GM23248 (cell line): ENCODE measurements at regions not wholly inside any gene's neighbourhood (a gene's known extent, or its start where the extent isn't known, plus 50 kb on each side); places are given as distances from the start of the nearest gene placed in this dataset.
A peak's percentile ranks its signal among the peaks of the same experiment; 100 is the strongest.

Experiments
- DNase-seq: peaks from one replicate; pipeline ENCODE4 v3.0.0-alpha.2; 2015
- H2AFZ ChIP-seq: fragments of 200-600 bp; sonication (generic); 2 replicates; pipeline ENCODE4 v1.6.1; 2016; ENCODE audit warnings: antibody characterized with exemption
- H3F3A ChIP-seq: fragments of 200-600 bp; sonication (generic); 2 replicates; pipeline ENCODE4 v1.6.1; 2016; ENCODE audit warnings: mild to moderate bottlenecking, antibody characterized with exemption, mixed run types; ENCODE audit not compliant: insufficient read depth
- H3K27ac ChIP-seq: fragments of 200-600 bp; sonication (generic); 2 replicates; pipeline ENCODE4 v1.5.1; 2016; ENCODE audit warnings: mild to moderate bottlenecking
- H3K27me3 ChIP-seq: fragments of 200-600 bp; sonication (generic); replicated peaks from 2 replicates; pipeline ENCODE4 v1.6.1; 2016; ENCODE audit warnings: mild to moderate bottlenecking; ENCODE audit not compliant: insufficient read depth
- H3K36me3 ChIP-seq: fragments of 200-600 bp; sonication (generic); 2 replicates; pipeline ENCODE4 v1.6.1; 2016; ENCODE audit warnings: low read depth, mild to moderate bottlenecking
- H3K4me1 ChIP-seq: fragments of 200-600 bp; sonication (generic); 2 replicates; pipeline ENCODE4 v1.6.1; 2016; ENCODE audit warnings: mild to moderate bottlenecking; ENCODE audit not compliant: insufficient read depth
- H3K4me2 ChIP-seq: fragments of 200-600 bp; sonication (generic); one replicate; pipeline ENCODE4 v1.6.1; 2016; ENCODE audit warnings: mild to moderate bottlenecking; ENCODE audit not compliant: unreplicated experiment
- H3K4me3 ChIP-seq: fragments of 200-600 bp; sonication (generic); 2 replicates; pipeline ENCODE4 v1.5.1; 2016; ENCODE audit warnings: mild to moderate bottlenecking
- H3K79me2 ChIP-seq: fragments of 200-600 bp; sonication (generic); 2 replicates; pipeline ENCODE4 v1.6.1; 2016; ENCODE audit warnings: mild to moderate bottlenecking; ENCODE audit not compliant: insufficient read depth
- H3K9ac ChIP-seq: fragments of 200-600 bp; sonication (generic); 2 replicates; pipeline ENCODE4 v1.6.1; 2016; ENCODE audit warnings: mild to moderate bottlenecking
- H3K9me2 ChIP-seq: fragments of 200-600 bp; sonication (generic); 2 replicates; pipeline ENCODE4 v1.6.1; 2016; ENCODE audit warnings: mixed run types, mild to moderate bottlenecking, moderate library complexity; ENCODE audit not compliant: insufficient read depth
- H3K9me3 ChIP-seq: fragments of 200-600 bp; sonication (generic); one replicate; pipeline ENCODE4 v1.6.1; 2017; ENCODE audit warnings: low read depth
- H4K20me1 ChIP-seq: fragments of 200-600 bp; sonication (generic); 2 replicates; pipeline ENCODE4 v1.6.0; 2016; ENCODE audit not compliant: insufficient read depth
- EZH2 ChIP-seq: fragments of 200-600 bp; sonication (generic); IDR thresholded peaks from 2 replicates; pipeline ENCODE4 v1.6.1; 2018; ENCODE audit warnings: antibody characterized with exemption, mild to moderate bottlenecking; ENCODE audit not compliant: insufficient read depth, poor library complexity, severe bottlenecking
- EZH2phosphoT487 ChIP-seq: fragments of 200-600 bp; sonication (generic); IDR thresholded peaks from 2 replicates; pipeline ENCODE4 v1.6.1; 2018; ENCODE audit warnings: antibody characterized with exemption, moderate library complexity, mild to moderate bottlenecking, low read depth; ENCODE audit not compliant: insufficient read depth
- WGBS, 2 experiments: methylation state at CpG; one replicate each; pipeline ENCODE4 v1.1.6; 2015 to 2017; ENCODE audit warnings: low lambda C conversion rate in 2 of 2, low coverage in 1 of 2; ENCODE audit errors: missing lambda C conversion rate in 2 of 2; 5-methylcytosine and 5-hydroxymethylcytosine counted together
- in situ Hi-C: fragments of 300-500 bp; cut with MboI; formaldehyde crosslinking; loops from 2 replicates; pipeline ENCODE4 v1.15.0; 2020

DNA sequence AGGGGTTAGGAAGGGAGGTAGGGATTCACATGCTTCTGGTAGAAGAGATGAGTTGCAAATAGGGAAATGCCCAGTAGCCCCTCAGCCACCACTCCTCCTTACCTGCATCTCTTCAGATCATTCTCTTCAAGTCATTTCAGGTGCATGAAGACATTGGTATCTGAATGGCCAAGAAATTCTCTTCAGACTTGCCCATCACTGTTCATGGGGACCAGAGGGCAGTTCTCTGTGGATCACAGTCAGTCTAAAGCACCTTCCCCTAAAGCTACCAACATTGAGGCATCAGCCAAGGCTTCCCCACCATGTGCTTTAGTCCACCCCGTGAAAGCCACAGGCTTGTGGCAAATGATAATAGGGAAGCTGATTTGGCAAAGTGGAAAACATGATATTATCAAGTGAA, 319.4 kb upstream of the ZNF32 start:
- Histone ChIP-seq H3K9me3 (no peaks in the 10 kb centered on the region), H4K20me1 (no peaks in the 10 kb centered on the region), H3K79me2 (no peaks in the 10 kb centered on the region), H3K27ac (no peak overlapping the region), H2AFZ (no peak overlapping the region), H3K9me2 (no peaks in the 10 kb centered on the region), H3K4me1 (peaks cover 6% of the 10 kb centered on the region; the same call in 1 of the 2 replicates), H3K4me3 (no peak overlapping the region), H3F3A (peaks cover 8% of the 10 kb centered on the region; the same call in 1 of the 2 replicates), H3K4me2 (no peak overlapping the region), H3K36me3 (no peaks in the 10 kb centered on the region), H3K27me3 (no peaks in the 10 kb centered on the region; the same call in 1 of the 2 replicates), H3K9ac (no peak overlapping the region)
- in situ Hi-C loops = no loop called here
- WGBS, 2 experiments = 79 to 88% methylated on average over 1 of the region's 1 CpG
- DNase-seq = no peak
- TF ChIP-seq EZH2 = no peak
- no peak for TF ChIP-seq EZH2phosphoT487

DNA sequence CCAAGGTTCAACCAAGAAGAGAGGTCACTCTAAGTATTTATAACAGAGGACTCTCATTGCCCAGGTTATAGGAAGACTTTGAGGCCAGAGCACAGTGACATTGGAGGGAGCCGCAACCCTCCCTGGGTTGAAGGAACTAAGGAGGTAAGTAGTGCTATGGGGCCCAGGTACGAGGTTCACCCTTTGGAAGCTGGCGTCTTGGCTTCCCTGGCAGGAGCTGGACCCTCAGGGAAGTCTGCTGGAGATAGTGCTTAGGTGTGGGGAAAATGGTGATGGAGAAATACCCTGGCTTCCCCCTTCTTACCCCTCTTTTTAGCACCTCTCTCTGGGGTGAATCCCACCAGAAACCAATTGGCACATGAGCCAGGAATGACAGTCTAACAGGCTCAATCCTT, 317.9 kb upstream of the ZNF32 start:
- TF ChIP-seq EZH2 = no peak
- TF ChIP-seq EZH2phosphoT487 = no peak
- H3K9ac ChIP-seq = no peak overlapping the region
- DNase-seq = no peak
- in situ Hi-C loops = no loop called here
- H3K27ac ChIP-seq = no peak overlapping the region
- 92 to 98% methylated on average over 3 of the region's 3 CpGs for WGBS, 2 experiments
- no peaks in the 10 kb centered on the region for H3K9me3 ChIP-seq
- H4K20me1 ChIP-seq = no peaks in the 10 kb centered on the region
- no peak overlapping the region for H2AFZ ChIP-seq
- H3K27me3 ChIP-seq = no peaks in the 10 kb centered on the region; the same call in 1 of the 2 replicates
- no peaks in the 10 kb centered on the region for H3K36me3 ChIP-seq
- H3K79me2 ChIP-seq = no peaks in the 10 kb centered on the region
- H3K4me3 ChIP-seq = no peak overlapping the region
- H3K9me2 ChIP-seq = no peaks in the 10 kb centered on the region
- H3K4me2 ChIP-seq = no peak overlapping the region
- H3F3A ChIP-seq = peaks cover 8% of the 10 kb centered on the region; the same call in 1 of the 2 replicates
- H3K4me1 ChIP-seq = peaks cover 9% of the 10 kb centered on the region; the same call in 1 of the 2 replicates

DNA sequence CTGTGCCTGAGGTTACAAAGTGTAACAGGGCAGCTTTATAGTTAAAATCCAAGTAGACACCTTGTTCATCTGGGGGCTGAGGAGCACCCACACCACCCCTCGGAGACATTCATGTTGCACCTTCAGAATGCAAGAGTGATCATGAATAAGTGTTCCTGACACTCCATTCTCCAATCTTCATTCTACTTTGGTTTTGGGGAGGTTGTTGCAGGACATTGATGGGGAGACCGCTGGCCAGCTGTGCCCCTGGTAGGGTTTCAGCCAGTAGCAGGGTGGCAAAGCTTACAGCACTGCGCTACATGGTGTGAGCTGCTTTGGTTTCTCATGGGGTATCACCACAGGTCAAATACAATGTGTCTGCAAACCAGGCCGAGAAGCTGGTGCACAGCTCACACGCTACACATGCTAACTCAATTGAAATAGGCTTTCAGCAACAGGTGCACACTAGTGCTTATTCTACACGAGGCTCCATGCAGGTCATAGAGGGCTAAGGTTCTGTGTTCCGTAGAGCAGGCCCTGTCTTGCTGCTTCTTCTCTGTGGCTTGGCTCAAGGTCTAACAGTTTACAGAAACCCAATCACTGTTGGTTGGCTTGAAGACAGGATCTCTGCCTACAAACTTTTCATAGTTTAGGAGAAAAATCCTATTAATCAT, 317.4 kb upstream of the ZNF32 start:
- no peaks in the 10 kb centered on the region; the same call in 1 of the 2 replicates for H3K27me3 ChIP-seq
- H3K4me2 ChIP-seq = no peak overlapping the region
- H3K9ac ChIP-seq = no peak overlapping the region
- 90% methylated on average over 7 of the region's 7 CpGs for WGBS, 2 experiments
- H4K20me1 ChIP-seq = no peaks in the 10 kb centered on the region
- no peak overlapping the region for H3K27ac ChIP-seq
- peaks cover 8% of the 10 kb centered on the region; the same call in 1 of the 2 replicates for H3F3A ChIP-seq
- H2AFZ ChIP-seq = no peak overlapping the region
- no peak for TF ChIP-seq EZH2
- no peak for TF ChIP-seq EZH2phosphoT487
- no peaks in the 10 kb centered on the region for H3K79me2 ChIP-seq
- H3K36me3 ChIP-seq = no peaks in the 10 kb centered on the region
- H3K9me2 ChIP-seq = no peaks in the 10 kb centered on the region
- no peaks in the 10 kb centered on the region for H3K9me3 ChIP-seq
- no peak overlapping the region for H3K4me3 ChIP-seq
- in situ Hi-C loops = no loop called here
- DNase-seq = no peak
- peaks cover 9% of the 10 kb centered on the region; the same call in 1 of the 2 replicates for H3K4me1 ChIP-seq

DNA sequence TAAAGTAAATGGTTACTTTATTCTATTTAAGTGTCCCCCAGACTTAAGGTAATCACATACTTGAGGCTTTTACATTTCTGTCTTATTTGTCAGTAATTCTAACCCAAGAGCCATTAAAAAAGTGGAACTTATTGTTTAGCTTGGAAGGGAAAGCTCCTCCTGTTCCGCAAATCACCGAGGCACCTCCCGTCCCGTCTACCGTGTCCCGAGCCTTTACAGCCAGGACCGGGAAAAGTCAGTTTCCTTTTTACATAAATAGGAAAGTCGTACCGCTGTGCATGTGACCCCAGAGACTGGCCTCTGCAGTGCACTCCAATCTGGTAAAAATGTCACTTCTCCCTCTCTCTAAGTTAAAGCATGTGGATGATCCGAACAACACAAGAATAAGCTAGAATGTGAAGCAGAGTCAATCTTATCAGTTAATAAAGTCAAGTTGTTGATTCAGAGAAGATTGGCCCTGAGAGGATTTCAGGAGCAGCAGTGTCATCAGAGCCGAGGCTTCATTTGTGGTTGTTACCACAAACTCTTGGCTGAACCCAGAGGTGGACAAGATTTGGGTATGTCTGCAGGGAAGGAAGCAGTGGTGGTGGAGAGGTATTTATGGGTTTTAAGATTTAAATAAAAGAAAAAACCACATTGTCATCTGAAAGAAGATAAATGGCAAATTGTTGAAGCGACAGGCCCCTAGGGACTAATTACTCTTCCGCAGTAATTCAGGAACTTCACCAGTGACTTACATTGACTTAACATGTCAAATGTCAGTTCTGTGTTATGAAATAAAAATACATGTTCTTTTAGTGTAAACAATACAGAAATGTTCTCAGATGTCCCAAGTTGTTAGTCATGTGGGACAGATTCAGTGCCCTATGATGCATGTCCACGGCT, 316.6 kb upstream of the ZNF32 start:
- no peaks in the 10 kb centered on the region for H3K79me2 ChIP-seq
- no peak overlapping the region for H3K4me3 ChIP-seq
- in situ Hi-C loops = no loop called here
- no peak overlapping the region for H3K4me2 ChIP-seq
- no peaks in the 10 kb centered on the region for H3K9me3 ChIP-seq
- H3K27ac ChIP-seq = no peak overlapping the region
- H3K27me3 ChIP-seq = no peaks in the 10 kb centered on the region; the same call in 1 of the 2 replicates
- H3K9me2 ChIP-seq = no peaks in the 10 kb centered on the region
- H3F3A ChIP-seq = peaks cover 8% of the 10 kb centered on the region; the same call in 1 of the 2 replicates
- no peak overlapping the region for H2AFZ ChIP-seq
- no peaks in the 10 kb centered on the region for H4K20me1 ChIP-seq
- H3K36me3 ChIP-seq = no peaks in the 10 kb centered on the region
- DNase-seq = peak; percentile 36
- peaks cover 9% of the 10 kb centered on the region; the same call in 1 of the 2 replicates for H3K4me1 ChIP-seq
- H3K9ac ChIP-seq = no peak overlapping the region
- 84 to 88% methylated on average over 14 of the region's 14 CpGs for WGBS, 2 experiments
- TF ChIP-seq EZH2phosphoT487 = 0 out of 2 replicates have a peak, but pooled peaks have one; percentile 49
- TF ChIP-seq EZH2 = no peak
